ENCODE measurements at regions not wholly inside any gene's neighbourhood (a gene's known extent, or its start where the extent isn't known, plus 50 kb on each side); places are given as distances from the start of the nearest gene placed in this dataset.

- TF ChIP-seq POLR2AphosphoS5 (IDR thresholded peaks at IDR 0.05; ENCODE audit: borderline replicate concordance, low read depth, low read length): no peak
- no peak for TF ChIP-seq EZH2 (IDR thresholded peaks at IDR 0.05)
Measured at GRCh38 chr4:130034876-130035275, 938.9 kb downstream of the C4orf33 start.

Measured in SK-N-MC (cell line).